DMS79 treated with DMSO at 0.1 percent for 48 hours (cell line): ENCODE measurements at regions not wholly inside any gene's neighbourhood (a gene's known extent, or its start where the extent isn't known, plus 50 kb on each side); places are given as distances from the start of the nearest gene placed in this dataset.
"Not testable (repeated sequence)": the region's sequence is repeated elsewhere in the genome, so short reads cannot be mapped to it uniquely, and the experiment has no call there.

Experiments used
- DNase-seq: peaks from one replicate; lab custom pipeline; 2025; lab: John Stamatoyannopoulos, UW

GRCh38 chr1:146324463-146324862 lies 95.6 kb upstream of the NOTCH2NLA start:
- DNase-seq = not testable (repeated sequence)

DNA sequence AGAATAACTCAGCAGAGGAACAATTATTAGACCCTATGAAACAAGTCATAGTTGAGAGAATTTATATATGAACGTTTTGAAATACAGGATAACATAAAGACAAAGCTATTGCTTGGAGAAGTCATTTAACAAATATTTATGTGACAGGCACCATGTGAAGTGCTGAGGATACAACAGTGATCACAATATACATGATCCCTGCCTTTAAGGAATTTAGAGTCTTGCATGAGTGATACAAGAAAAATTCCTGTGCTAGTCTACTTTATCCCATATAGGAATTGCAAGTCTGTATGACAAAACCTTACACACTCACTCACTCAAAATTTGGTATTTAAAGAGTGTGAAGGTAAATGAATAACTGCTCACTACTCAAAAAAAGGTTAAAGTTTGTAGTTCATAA lies 94.5 kb upstream of the NOTCH2NLA start:
- not testable (repeated sequence) for DNase-seq

GRCh38 chr1:146322893-146323292 lies 94.1 kb upstream of the NOTCH2NLA start:
- not testable (repeated sequence) for DNase-seq

GRCh38 chr1:146318715-146319114 lies 89.9 kb upstream of the NOTCH2NLA start:
- not testable (repeated sequence) for DNase-seq

DNA sequence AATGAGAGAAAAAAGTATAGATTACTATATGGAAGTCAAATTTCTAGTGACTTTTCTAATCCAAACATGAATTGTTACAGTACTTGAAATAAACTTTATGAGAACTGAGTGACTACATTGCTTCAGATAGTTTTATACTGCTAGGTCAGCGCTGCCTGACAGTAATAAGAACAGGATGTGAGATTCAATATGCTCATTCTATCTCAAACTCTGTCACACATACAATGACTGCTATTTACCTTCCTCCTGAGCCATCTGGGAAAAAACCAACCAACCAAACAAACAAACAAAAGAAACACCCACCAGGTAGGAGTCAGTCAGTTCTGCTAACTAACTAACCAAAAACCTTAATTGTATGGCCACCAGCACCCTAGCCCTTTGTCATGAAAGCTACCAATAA lies 89.0 kb upstream of the NOTCH2NLA start:
- not testable (repeated sequence) for DNase-seq

GRCh38 chr1:146314449-146315246 lies 85.8 kb upstream of the NOTCH2NLA start:
- not testable (repeated sequence) for DNase-seq

GRCh38 chr1:146310579-146310978 lies 81.8 kb upstream of the NOTCH2NLA start:
- not testable (repeated sequence) for DNase-seq

DNA sequence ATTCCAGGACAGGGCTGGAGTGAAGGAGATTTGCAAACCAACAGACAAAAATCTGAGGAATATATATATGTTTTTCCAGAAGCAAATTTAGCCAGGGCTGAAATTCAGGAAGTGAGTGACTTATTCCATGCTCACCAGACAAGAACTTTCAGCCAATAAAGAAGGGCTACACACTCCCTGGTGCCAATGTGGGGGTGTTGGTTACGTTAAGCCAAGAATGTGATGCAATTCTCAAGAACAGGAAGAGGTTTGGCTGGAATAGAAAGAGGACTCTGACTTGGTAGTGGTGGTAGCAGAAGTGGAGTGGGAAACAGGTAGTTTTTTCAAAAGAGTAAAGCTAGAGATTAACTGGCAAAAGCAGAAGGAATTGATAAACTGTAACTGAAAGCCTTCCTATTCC lies 80.6 kb upstream of the NOTCH2NLA start:
- DNase-seq = not testable (repeated sequence)

GRCh38 chr1:146308892-146309291 lies 80.1 kb upstream of the NOTCH2NLA start:
- DNase-seq = not testable (repeated sequence)

GRCh38 chr1:146308152-146308551 lies 79.3 kb upstream of the NOTCH2NLA start:
- DNase-seq = not testable (repeated sequence)

- not testable (repeated sequence) for DNase-seq
These were observed 78.8 kb upstream of the NOTCH2NLA start for GRCh38 chr1:146307632-146308031.

DNA sequence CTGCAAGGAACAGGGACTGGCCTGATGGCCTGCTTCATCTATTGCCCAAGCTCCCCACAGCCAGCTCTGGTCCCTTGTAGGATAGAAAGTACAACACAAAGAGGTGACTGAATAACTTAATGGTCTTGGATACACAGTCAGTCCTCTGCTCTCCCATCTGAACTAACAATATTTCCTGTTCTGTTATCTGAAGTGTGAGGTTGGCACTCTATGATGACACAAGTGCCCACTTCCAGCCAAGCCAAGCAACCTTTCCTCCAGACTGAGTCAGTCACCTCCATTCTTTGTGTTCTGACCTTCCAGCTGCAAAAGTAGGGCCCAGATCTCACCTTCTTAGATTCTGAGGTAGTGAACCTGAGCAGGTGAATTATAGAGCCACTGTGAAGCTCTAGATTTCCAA lies 77.8 kb upstream of the NOTCH2NLA start:
- not testable (repeated sequence) for DNase-seq

GRCh38 chr1:146305442-146305841 lies 76.6 kb upstream of the NOTCH2NLA start:
- not testable (repeated sequence) for DNase-seq

- not testable (repeated sequence) for DNase-seq
These were observed 69.7 kb upstream of the NOTCH2NLA start for GRCh38 chr1:146298575-146298897.

DNA sequence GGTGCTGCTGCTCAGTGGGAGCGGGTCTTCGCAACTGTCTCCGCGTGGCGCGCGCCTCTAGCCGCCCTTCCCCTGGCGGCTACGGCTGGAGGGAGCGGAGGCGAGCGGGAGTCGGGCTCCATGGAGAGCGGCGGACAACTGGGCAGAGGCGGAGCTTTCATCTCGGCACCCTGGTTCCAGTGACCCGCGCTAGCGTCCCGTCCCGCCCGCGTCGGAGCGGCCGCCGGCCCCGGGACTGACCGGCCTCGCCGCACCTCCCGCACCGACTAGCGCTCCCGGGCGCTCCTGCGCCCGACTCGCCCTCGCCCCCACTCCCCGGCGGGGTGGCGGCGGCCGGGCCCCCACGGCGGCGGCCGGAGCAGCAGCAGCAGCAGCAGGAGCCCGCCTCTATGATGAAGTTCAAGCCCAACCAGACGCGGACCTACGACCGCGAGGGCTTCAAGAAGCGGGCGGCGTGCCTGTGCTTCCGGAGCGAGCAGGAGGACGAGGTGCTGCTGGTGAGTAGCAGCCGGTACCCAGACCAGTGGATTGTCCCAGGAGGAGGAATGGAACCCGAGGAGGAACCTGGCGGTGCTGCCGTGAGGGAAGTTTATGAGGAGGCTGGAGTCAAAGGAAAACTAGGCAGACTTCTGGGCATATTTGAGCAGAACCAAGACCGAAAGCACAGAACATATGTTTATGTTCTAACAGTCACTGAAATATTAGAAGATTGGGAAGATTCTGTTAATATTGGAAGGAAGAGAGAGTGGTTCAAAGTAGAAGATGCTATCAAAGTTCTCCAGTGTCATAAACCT lies 69.2 kb upstream of the NOTCH2NLA start:
- not testable (repeated sequence) for DNase-seq

DNA sequence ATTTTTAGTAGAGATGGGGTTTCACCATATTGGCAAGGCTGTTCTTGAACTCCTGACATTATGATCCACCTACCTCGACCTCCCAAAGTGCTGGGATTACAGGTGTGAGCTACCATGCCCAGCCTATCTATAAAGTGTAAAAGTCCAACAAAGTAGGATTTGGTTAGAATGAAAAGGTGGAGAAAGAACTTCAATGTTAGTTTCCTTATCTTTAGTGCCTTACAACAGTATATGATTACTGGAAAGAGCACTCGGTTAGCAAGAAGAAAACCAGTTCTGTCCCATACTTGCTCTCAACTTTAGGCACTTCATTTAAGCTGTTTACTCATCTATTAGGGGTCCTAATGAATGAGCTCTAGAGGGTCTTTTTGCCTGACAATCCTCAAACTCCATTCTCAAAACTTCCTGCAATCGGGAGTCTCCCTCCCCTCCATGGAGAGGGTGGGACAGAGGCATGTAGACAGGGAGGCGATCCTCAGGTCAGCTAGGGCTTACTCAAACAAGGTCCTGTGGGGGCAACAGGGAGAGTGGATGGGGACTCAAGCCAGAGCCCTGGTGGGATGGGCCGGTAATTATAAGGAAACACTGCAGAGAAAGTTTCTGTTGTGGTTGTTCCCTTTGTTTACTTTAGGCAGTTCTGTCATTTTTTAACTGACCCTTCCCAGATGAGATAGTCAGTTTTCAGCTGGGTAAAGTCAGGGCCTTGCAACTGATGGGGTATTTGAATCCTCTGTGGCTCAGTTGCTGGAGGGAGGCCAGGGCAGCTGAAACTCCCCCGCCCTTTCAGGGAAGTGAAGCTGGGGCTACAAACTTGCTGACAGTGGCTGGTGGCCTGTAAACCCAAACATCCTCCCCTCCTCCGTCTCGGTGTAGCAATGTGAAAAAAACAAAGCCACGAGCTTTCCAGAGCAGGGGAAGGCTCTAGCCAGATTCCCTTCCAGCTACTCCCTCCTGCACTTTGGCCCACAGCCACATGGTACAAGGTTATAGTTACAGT lies 64.4 kb upstream of the NOTCH2NLA start:
- DNase-seq = not testable (repeated sequence)

DNA sequence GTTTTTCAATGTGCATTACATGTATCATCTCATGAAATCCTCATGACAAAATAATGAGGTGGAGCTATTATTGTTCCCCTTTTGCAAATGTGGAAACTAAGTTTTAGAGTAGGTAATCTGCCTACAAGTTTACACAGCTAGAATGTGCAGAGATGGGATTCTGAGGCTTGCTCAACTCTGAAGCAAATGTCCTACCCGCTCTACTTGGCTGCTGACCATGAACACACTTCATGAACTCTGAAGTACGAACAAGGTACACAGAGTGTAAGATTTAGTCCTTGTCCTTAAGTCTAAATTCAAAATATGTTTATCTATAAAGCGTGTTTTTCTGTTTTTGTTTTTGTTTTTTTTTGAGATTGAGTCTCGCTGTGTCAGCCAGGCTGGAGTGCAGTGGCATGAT lies 63.6 kb upstream of the NOTCH2NLA start:
- not testable (repeated sequence) for DNase-seq

GRCh38 chr1:146287881-146288280 lies 59.1 kb upstream of the NOTCH2NLA start:
- not testable (repeated sequence) for DNase-seq

DNA sequence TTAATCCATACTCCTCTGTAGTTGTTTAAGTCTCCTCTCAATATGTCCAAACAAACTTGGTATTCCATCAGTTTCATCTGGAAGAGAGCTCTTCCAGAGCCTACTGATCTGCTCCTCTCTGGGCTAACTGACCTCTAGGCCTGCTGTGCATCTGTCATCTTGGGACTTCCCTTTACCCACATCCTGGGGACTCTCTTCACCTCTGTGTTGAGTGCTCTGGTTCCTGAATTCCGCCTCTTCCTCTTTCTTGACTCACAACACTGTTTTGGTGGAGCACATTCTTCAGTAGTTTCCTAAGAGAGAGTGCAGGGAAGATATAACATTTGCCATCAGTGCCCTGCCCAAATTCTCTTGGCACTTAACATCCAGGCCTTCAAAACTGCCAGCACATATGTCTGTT lies 55.9 kb upstream of the NOTCH2NLA start:
- not testable (repeated sequence) for DNase-seq

GRCh38 chr1:146283527-146283880 lies 54.7 kb upstream of the NOTCH2NLA start:
- not testable (repeated sequence) for DNase-seq

DNA sequence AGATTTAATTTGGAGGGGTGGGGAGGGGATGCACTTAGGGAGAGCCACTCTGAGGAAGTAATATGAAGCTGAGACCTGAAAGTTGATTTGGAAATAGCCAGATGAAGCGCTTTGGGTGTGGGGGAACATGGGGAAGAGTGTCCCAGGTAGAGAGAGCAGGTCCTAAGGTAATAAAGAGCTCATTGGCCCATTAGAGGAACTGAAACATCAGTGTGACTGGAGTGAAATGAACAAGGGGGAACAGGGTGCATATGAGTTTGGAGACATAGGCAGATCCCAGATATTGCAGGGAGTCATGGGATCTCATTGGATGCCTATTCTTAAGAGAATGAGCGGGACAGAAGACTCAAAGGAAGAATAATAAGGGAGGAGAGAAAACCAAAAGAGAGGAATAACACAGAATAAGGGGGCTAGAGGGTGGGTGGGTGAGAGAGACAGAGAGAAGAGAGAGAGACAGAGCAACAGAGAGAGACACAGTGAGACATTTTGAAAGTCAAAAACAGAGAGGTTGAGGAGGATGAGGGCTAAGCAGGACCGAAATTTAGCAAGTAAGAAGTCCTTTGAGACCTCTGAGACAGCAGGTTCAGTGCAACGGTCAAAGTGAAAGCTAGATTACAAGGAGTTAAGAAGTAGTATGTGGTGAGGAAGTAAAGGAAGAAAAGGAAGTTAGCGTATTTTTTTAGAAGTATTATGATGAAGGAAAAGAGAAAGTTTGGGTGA lies 54.1 kb upstream of the NOTCH2NLA start:
- DNase-seq = not testable (repeated sequence)
